ENCODE measurements at regions not wholly inside any gene's neighbourhood (a gene's known extent, or its start where the extent isn't known, plus 50 kb on each side); places are given as distances from the start of the nearest gene placed in this dataset.

GRCh38 chr7:81584667-81585066, 185.2 kb downstream of the HGF start:
- DNase-seq (ENCODE audit: low read depth in 4 of 6, low spot score in 6 of 6) = no peak
- 90% methylated on average over 2 of the region's 4 CpGs for WGBS (ENCODE audit: insufficient coverage)
- Histone ChIP-seq H3K27me3 (ENCODE audit: control insufficient read depth, insufficient read depth, low read length) (no peaks in the 10 kb centered on the region), H3K4me3 (ENCODE audit: low read depth, low read length) (no peak overlapping the region), H3K27ac (ENCODE audit: low read depth, low read length) (no peak overlapping the region), H3K4me1 (ENCODE audit: control insufficient read depth, insufficient read depth, low read length) (no peaks in the 10 kb centered on the region), H3K36me3 (ENCODE audit: control insufficient read depth, insufficient read depth, low read length) (no peaks in the 10 kb centered on the region), H3K9me3 (ENCODE audit: control insufficient read depth, insufficient read depth, low read length) (no peaks in the 10 kb centered on the region)

DNA sequence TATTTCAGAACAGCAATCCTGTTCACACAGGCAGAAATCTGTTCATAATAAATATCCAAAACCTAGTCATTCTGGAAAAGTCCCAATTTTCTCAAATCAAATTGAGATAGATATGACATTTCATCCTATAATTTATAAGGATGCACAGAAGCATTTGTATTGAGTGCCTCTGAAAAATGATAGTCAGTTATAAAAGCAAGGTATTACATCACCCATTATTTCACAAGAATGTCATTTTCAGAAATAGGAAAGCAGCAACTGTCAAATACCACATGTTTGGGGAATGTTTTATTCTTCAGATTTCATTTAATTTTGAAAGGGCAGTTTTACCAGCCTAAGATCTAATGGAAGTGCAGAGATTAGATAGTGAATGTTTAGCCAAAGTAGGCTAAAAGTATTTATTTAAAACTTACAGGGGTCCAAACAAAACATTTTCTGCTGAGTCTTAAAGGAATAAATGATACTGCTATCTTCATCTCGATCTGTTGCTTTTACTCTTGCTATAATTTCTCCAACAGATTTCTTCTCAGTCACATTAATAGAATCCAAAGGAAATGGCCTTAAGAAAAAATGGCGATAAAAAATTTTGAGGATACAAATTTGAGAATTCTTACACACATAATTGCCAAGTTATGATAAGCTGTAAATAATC, 185.8 kb downstream of the HGF start:
- DNase-seq (ENCODE audit: low read depth in 4 of 6, low spot score in 6 of 6) = peak in 1 of 6 donors; percentile 25
- no peaks in the 10 kb centered on the region for H3K9me3 ChIP-seq (ENCODE audit: control insufficient read depth, insufficient read depth, low read length)
- no peak overlapping the region for H3K4me3 ChIP-seq (ENCODE audit: low read depth, low read length)
- no peaks in the 10 kb centered on the region for H3K4me1 ChIP-seq (ENCODE audit: control insufficient read depth, insufficient read depth, low read length)
- H3K27ac ChIP-seq (ENCODE audit: low read depth, low read length) = no peak overlapping the region
- H3K27me3 ChIP-seq (ENCODE audit: control insufficient read depth, insufficient read depth, low read length) = no peaks in the 10 kb centered on the region
- no CpG with 5 or more reads among the region's 2 CpGs for WGBS (ENCODE audit: insufficient coverage)
- H3K36me3 ChIP-seq (ENCODE audit: control insufficient read depth, insufficient read depth, low read length) = no peaks in the 10 kb centered on the region

DNA sequence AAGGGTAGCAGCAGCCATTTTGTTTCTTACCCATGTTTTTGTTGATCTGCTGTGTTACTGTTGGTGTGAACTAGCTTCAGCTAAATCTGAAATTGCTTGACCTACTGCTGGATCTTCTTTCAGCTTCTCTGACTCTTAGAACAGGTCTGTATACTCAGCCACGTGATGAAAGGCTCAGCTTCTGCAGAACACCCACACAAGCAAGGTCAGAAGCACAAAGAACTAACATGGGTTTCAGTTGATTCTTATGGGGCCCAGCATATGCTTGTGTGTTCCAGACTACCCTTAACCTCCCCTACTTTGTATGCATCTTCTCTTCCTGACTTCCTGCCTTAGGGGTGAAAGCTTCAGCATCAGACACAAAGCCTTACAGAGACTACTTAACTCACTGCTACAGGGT, 186.8 kb downstream of the HGF start:
- no peak overlapping the region for H3K4me3 ChIP-seq (ENCODE audit: low read depth, low read length)
- no peak overlapping the region for H3K27ac ChIP-seq (ENCODE audit: low read depth, low read length)
- H3K27me3 ChIP-seq (ENCODE audit: control insufficient read depth, insufficient read depth, low read length) = no peaks in the 10 kb centered on the region
- 92% methylated on average over 1 of the region's 1 CpG for WGBS (ENCODE audit: insufficient coverage)
- no peaks in the 10 kb centered on the region for H3K36me3 ChIP-seq (ENCODE audit: control insufficient read depth, insufficient read depth, low read length)
- no peaks in the 10 kb centered on the region for H3K4me1 ChIP-seq (ENCODE audit: control insufficient read depth, insufficient read depth, low read length)
- H3K9me3 ChIP-seq (ENCODE audit: control insufficient read depth, insufficient read depth, low read length) = no peaks in the 10 kb centered on the region
- no peak for DNase-seq (ENCODE audit: low read depth in 4 of 6, low spot score in 6 of 6)

GRCh38 chr7:81577642-81578340, 192.1 kb downstream of the HGF start:
- H3K4me3 ChIP-seq (ENCODE audit: low read depth, low read length) = no peak overlapping the region
- WGBS (ENCODE audit: insufficient coverage) = no CpG with 5 or more reads among the region's 2 CpGs
- no peaks in the 10 kb centered on the region for H3K9me3 ChIP-seq (ENCODE audit: control insufficient read depth, insufficient read depth, low read length)
- no peak overlapping the region for H3K27ac ChIP-seq (ENCODE audit: low read depth, low read length)
- no peaks in the 10 kb centered on the region for H3K4me1 ChIP-seq (ENCODE audit: control insufficient read depth, insufficient read depth, low read length)
- H3K27me3 ChIP-seq (ENCODE audit: control insufficient read depth, insufficient read depth, low read length) = no peaks in the 10 kb centered on the region
- H3K36me3 ChIP-seq (ENCODE audit: control insufficient read depth, insufficient read depth, low read length) = no peaks in the 10 kb centered on the region
- DNase-seq (ENCODE audit: low read depth in 4 of 6, low spot score in 6 of 6) = peak in 1 of 6 donors; percentile 4

GRCh38 chr7:81574723-81575326, 195.0 kb downstream of the HGF start:
- H3K36me3 ChIP-seq (ENCODE audit: control insufficient read depth, insufficient read depth, low read length) = no peaks in the 10 kb centered on the region
- no peak for DNase-seq (ENCODE audit: low read depth in 4 of 6, low spot score in 6 of 6)
- no peaks in the 10 kb centered on the region for H3K9me3 ChIP-seq (ENCODE audit: control insufficient read depth, insufficient read depth, low read length)
- no peak overlapping the region for H3K4me3 ChIP-seq (ENCODE audit: low read depth, low read length)
- H3K27me3 ChIP-seq (ENCODE audit: control insufficient read depth, insufficient read depth, low read length) = no peaks in the 10 kb centered on the region
- WGBS (ENCODE audit: insufficient coverage) = 96% methylated on average over 3 of the region's 6 CpGs
- H3K27ac ChIP-seq (ENCODE audit: low read depth, low read length) = no peak overlapping the region
- H3K4me1 ChIP-seq (ENCODE audit: control insufficient read depth, insufficient read depth, low read length) = no peaks in the 10 kb centered on the region

DNA sequence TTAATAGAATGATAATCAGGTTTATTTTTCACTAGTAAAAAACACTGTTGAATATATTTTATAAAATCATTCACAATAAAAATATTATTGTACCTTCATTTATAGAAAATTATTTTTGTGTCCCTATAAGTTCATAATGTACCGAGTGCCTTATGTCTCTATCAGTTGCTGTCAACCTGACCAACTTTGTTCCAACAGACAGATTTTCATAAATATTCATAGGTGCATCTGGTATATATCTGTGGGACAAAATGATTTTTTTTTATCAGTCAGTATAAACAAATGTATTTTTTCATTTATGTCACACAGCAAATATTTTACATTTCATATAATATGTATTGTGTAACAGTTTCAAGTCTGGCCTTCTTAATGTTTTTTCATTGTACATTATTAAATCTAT, 195.9 kb downstream of the HGF start:
- Histone ChIP-seq H3K36me3 (ENCODE audit: control insufficient read depth, insufficient read depth, low read length) (no peaks in the 10 kb centered on the region), H3K27me3 (ENCODE audit: control insufficient read depth, insufficient read depth, low read length) (no peaks in the 10 kb centered on the region), H3K4me3 (ENCODE audit: low read depth, low read length) (no peak overlapping the region), H3K4me1 (ENCODE audit: control insufficient read depth, insufficient read depth, low read length) (no peaks in the 10 kb centered on the region), H3K9me3 (ENCODE audit: control insufficient read depth, insufficient read depth, low read length) (no peaks in the 10 kb centered on the region), H3K27ac (ENCODE audit: low read depth, low read length) (no peak overlapping the region)
- peak in 1 of 6 donors; percentile 46 for DNase-seq (ENCODE audit: low read depth in 4 of 6, low spot score in 6 of 6)
- no CpG with 5 or more reads among the region's 1 CpG for WGBS (ENCODE audit: insufficient coverage)

DNA sequence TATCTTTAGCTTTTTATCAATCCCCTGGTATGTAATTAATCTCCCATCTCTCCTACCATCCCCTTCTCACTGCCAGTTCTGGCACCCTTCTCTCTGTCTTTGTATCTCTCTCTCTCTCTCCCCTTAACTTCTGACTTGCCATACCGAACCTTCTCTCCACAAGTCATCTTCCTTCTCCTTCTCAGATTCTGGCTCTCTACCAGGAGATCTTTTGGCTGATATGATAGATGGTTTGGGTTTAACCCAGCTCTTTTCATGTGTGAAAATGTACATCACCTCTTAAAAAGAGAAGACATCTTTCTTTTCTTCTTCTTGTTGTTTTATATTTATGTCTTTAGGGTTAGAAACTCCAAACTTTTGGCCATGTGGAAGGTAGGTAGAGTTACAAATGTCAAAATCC, 196.7 kb downstream of the HGF start:
- Histone ChIP-seq H3K27ac (ENCODE audit: low read depth, low read length) (no peak overlapping the region), H3K9me3 (ENCODE audit: control insufficient read depth, insufficient read depth, low read length) (no peaks in the 10 kb centered on the region), H3K27me3 (ENCODE audit: control insufficient read depth, insufficient read depth, low read length) (no peaks in the 10 kb centered on the region), H3K4me3 (ENCODE audit: low read depth, low read length) (no peak overlapping the region), H3K4me1 (ENCODE audit: control insufficient read depth, insufficient read depth, low read length) (no peaks in the 10 kb centered on the region), H3K36me3 (ENCODE audit: control insufficient read depth, insufficient read depth, low read length) (no peaks in the 10 kb centered on the region)
- no CpG with 5 or more reads among the region's 1 CpG for WGBS (ENCODE audit: insufficient coverage)
- peak in 1 of 6 donors; percentile 10 for DNase-seq (ENCODE audit: low read depth in 4 of 6, low spot score in 6 of 6)

GRCh38 chr7:81562581-81562980, 207.3 kb downstream of the HGF start:
- Histone ChIP-seq H3K9me3 (ENCODE audit: control insufficient read depth, insufficient read depth, low read length) (no peaks in the 10 kb centered on the region), H3K27ac (ENCODE audit: low read depth, low read length) (no peak overlapping the region), H3K4me1 (ENCODE audit: control insufficient read depth, insufficient read depth, low read length) (no peaks in the 10 kb centered on the region), H3K27me3 (ENCODE audit: control insufficient read depth, insufficient read depth, low read length) (no peaks in the 10 kb centered on the region), H3K36me3 (ENCODE audit: control insufficient read depth, insufficient read depth, low read length) (no peaks in the 10 kb centered on the region), H3K4me3 (ENCODE audit: low read depth, low read length) (no peak overlapping the region)
- DNase-seq (ENCODE audit: low read depth in 4 of 6, low spot score in 6 of 6) = no peak
- no CpG with 5 or more reads among the region's 5 CpGs for WGBS (ENCODE audit: insufficient coverage)

- no peak overlapping the region for H3K4me3 ChIP-seq (ENCODE audit: low read depth, low read length)
- H3K36me3 ChIP-seq (ENCODE audit: control insufficient read depth, insufficient read depth, low read length) = no peaks in the 10 kb centered on the region
- no peaks in the 10 kb centered on the region for H3K4me1 ChIP-seq (ENCODE audit: control insufficient read depth, insufficient read depth, low read length)
- no peaks in the 10 kb centered on the region for H3K27me3 ChIP-seq (ENCODE audit: control insufficient read depth, insufficient read depth, low read length)
- no peak overlapping the region for H3K27ac ChIP-seq (ENCODE audit: low read depth, low read length)
- no peaks in the 10 kb centered on the region for H3K9me3 ChIP-seq (ENCODE audit: control insufficient read depth, insufficient read depth, low read length)
- WGBS (ENCODE audit: insufficient coverage) = 86% methylated on average over 1 of the region's 5 CpGs
- no peak for DNase-seq (ENCODE audit: low read depth in 4 of 6, low spot score in 6 of 6)
Measured at GRCh38 chr7:81560708-81561107, 209.1 kb downstream of the HGF start.
